HCT116 (cell line): ENCODE measurements at regions not wholly inside any gene's neighbourhood (a gene's known extent, or its start where the extent isn't known, plus 50 kb on each side); places are given as distances from the start of the nearest gene placed in this dataset.

ENCODE experiments used
- ATAC-seq: fragments of 200-7000 bp; cut with Tn5 transposase; 2 replicates; pipeline ENCODE4 v1.9.1; 2020; ENCODE audit warnings: mild to moderate bottlenecking, moderate library complexity
- BruUV-seq: library from RNA; stranded (reverse); fragments of 400-500 nt; replicated peaks from 2 replicates; lab custom pipeline; 2021; lab: Mats Ljungman, UMichigan
- CTCF ChIA-PET: fragments of 300-600 bp; sonication (Branson Sonifier 250); formaldehyde crosslinking; loops from one replicate; lab custom pipeline; 2021; ENCODE audit warnings: antibody characterized with exemption; lab: Charles Lee
- POLR2A ChIA-PET: fragments of 300-600, 350-600 bp; sonication (Branson Sonifier 250); formaldehyde crosslinking; loops from one replicate; lab custom pipeline; 2021; ENCODE audit warnings: antibody characterized with exemption; lab: Charles Lee
- RAD21 ChIA-PET, 2 experiments: fragments of 300-600 bp; sonication (Branson Sonifier 250); formaldehyde crosslinking; loops; one replicate each; lab custom pipeline; 2023; ENCODE audit warnings: low total read pairs in 2 of 2; ENCODE audit not compliant: uncharacterized antibody in 2 of 2, unreplicated experiment in 2 of 2, low non-redundant PET in 1 of 2; lab: Charles Lee
- DNase-seq: peaks from one replicate; pipeline ENCODE4 v3.0.0-alpha.2; 2010; ENCODE audit warnings: low read depth, low spot score
- H2AFZ ChIP-seq: fragments of 200-600 bp; shearing (Covaris generic), sonication (generic); 2 replicates; pipeline ENCODE4 v1.6.1; 2017; ENCODE audit warnings: low read depth, mixed run types, mixed read lengths, antibody characterized with exemption, low read length; ENCODE audit not compliant: poor library complexity, severe bottlenecking
- H3K27ac ChIP-seq: 2 replicates; pipeline ENCODE4 v1.5.1; 2012; ENCODE audit warnings: low read depth, low read length
- H3K27me3 ChIP-seq: fragments of 200-600 bp; sonication (generic); 2 replicates; pipeline ENCODE4 v1.6.1; 2016; ENCODE audit warnings: mixed run types, low read length, mixed read lengths; ENCODE audit not compliant: insufficient read depth
- H3K36me3 ChIP-seq, 2 experiments: fragments of 200-500 bp in 1 of 2; fragments of 200-600 bp in 1 of 2; sonication (Bioruptor generic) in 1 of 2; sonication (generic) in 1 of 2; 2 replicates each; pipeline versions ENCODE4 v1.5.1 to v1.6.1; 2014 to 2016; ENCODE audit warnings: low read length in 2 of 2, inconsistent platforms in 1 of 2, mixed read lengths in 1 of 2, mixed run types in 1 of 2; ENCODE audit not compliant: insufficient read depth in 2 of 2, control insufficient read depth in 1 of 2
- H3K4me1 ChIP-seq, 2 experiments: fragments of 200-600 bp in 1 of 2; sonication (generic) in 1 of 2; 2 replicates each; pipeline versions ENCODE4 v1.5.1 to v1.6.1; 2012 to 2017; ENCODE audit warnings: low read length in 2 of 2, inconsistent platforms in 1 of 2, mild to moderate bottlenecking in 1 of 2, mixed read lengths in 1 of 2, mixed run types in 1 of 2, moderate library complexity in 1 of 2; ENCODE audit not compliant: insufficient read depth in 2 of 2, control insufficient read depth in 1 of 2
- H3K4me2 ChIP-seq: fragments of 200-600 bp; sonication (generic); 2 replicates; pipeline ENCODE4 v1.6.1; 2017; ENCODE audit warnings: mixed run types, low read length, mixed read lengths
- H3K4me3 ChIP-seq, 2 experiments: fragments of 200-600 bp in 1 of 2; sonication (generic) in 1 of 2; replicated peaks in 1 of 2; 2 replicates each; pipeline ENCODE4 v1.5.1; 2011 to 2016; ENCODE audit warnings: low read length in 2 of 2, control low read depth in 1 of 2, low read depth in 1 of 2, mild to moderate bottlenecking in 1 of 2, mixed read lengths in 1 of 2, mixed run types in 1 of 2
- H3K79me2 ChIP-seq: fragments of 200-600 bp; sonication (generic); 2 replicates; pipeline ENCODE4 v1.6.1; 2017; ENCODE audit warnings: mild to moderate bottlenecking, mixed run types, low read length, moderate library complexity, mixed read lengths; ENCODE audit not compliant: insufficient read depth
- H3K9ac ChIP-seq: fragments of 200-600 bp; sonication (generic); 2 replicates; pipeline ENCODE4 v1.6.1; 2016; ENCODE audit warnings: low read length, mixed read lengths
- H3K9me2 ChIP-seq: fragments of 200-600 bp; sonication (generic), shearing (Covaris generic); 2 replicates; pipeline ENCODE4 v1.6.1; 2017; ENCODE audit warnings: mixed run types, mild to moderate bottlenecking, moderate library complexity; ENCODE audit not compliant: insufficient read depth
- H3K9me3 ChIP-seq, 2 experiments: fragments of 200-500 bp in 1 of 2; fragments of 200-600 bp in 1 of 2; sonication (Bioruptor generic) in 1 of 2; sonication (generic) in 1 of 2; 2 replicates each; pipeline ENCODE4 v1.6.1; 2014 to 2017; ENCODE audit warnings: low read length in 2 of 2, mixed read lengths in 2 of 2, inconsistent platforms in 1 of 2, low read depth in 1 of 2, mild to moderate bottlenecking in 1 of 2, mixed run types in 1 of 2, moderate library complexity in 1 of 2; ENCODE audit not compliant: control insufficient read depth in 1 of 2, insufficient read depth in 1 of 2
- H4K20me1 ChIP-seq: fragments of 200-600 bp; sonication (generic), shearing (Covaris generic); 2 replicates; pipeline ENCODE4 v1.6.1; 2017; ENCODE audit warnings: mixed run types, mild to moderate bottlenecking, moderate library complexity; ENCODE audit not compliant: insufficient read depth
- ATF3 ChIP-seq: IDR thresholded peaks from 2 replicates; pipeline ENCODE4 v1.6.1; 2012
- EGR1 ChIP-seq: IDR thresholded peaks from 2 replicates; pipeline ENCODE4 v1.6.1; 2012; ENCODE audit warnings: low read depth
- EZH2 ChIP-seq: fragments of 200-600 bp; sonication (generic); IDR thresholded peaks from 2 replicates; pipeline ENCODE4 v1.6.1; 2017; ENCODE audit warnings: antibody characterized with exemption, mixed run types
- EZH2phosphoT487 ChIP-seq: fragments of 200-600 bp; IDR thresholded peaks from 2 replicates; pipeline ENCODE4 v1.6.1; 2018; ENCODE audit warnings: antibody characterized with exemption, borderline replicate concordance
- FOSL1 ChIP-seq: IDR thresholded peaks from 2 replicates; pipeline ENCODE4 v1.6.1; 2012; ENCODE audit warnings: low read depth
- JUND ChIP-seq: IDR thresholded peaks from 2 replicates; pipeline ENCODE4 v1.6.1; 2012
- POLR2AphosphoS5 ChIP-seq: IDR thresholded peaks from 2 replicates; pipeline ENCODE4 v1.6.1; 2011; ENCODE audit warnings: mild to moderate bottlenecking, low read depth, low read length, moderate library complexity
- TCF7L2 ChIP-seq: IDR thresholded peaks from 2 replicates; pipeline ENCODE4 v1.7.0; 2011; ENCODE audit warnings: borderline replicate concordance, inconsistent platforms; ENCODE audit not compliant: insufficient read depth, insufficient read length; ENCODE audit errors: extremely low read depth
- YY1 ChIP-seq: IDR thresholded peaks from 2 replicates; pipeline ENCODE4 v1.6.1; 2011; ENCODE audit warnings: low read length, low read depth, moderate library complexity, mild to moderate bottlenecking; ENCODE audit not compliant: insufficient replicate concordance; ENCODE audit errors: extremely low read depth
- ZFX ChIP-seq: fragments of 450-650 bp; IDR thresholded peaks from 2 replicates; pipeline ENCODE4 v1.6.1; 2017
- ZNF274 ChIP-seq: fragments of 200-500 bp; sonication (Bioruptor generic); IDR thresholded peaks from 2 replicates; pipeline ENCODE4 v1.6.1; 2014; ENCODE audit warnings: mild to moderate bottlenecking, low read depth, low read length, inconsistent platforms
- intact Hi-C: fragments of 100-400 bp; cut with micrococcal nuclease; formaldehyde crosslinking; loops from 2 replicates; pipeline ENCODE4 v1.10.0; 2022
- TF ChIP-seq, protein P1 (sequence below), 3 experiments: fragments of 200-600 bp in 1 of 3; sonication (generic) in 1 of 3; IDR thresholded peaks in 2 of 3; conservative IDR thresholded peaks in 1 of 3; 2 replicates each; pipeline ENCODE4 v1.5.1; 2012 to 2017; ENCODE audit warnings: low read depth in 2 of 3, low read length in 2 of 3, antibody characterized with exemption in 1 of 3, borderline replicate concordance in 1 of 3, control low read depth in 1 of 3, mild to moderate bottlenecking in 1 of 3, mixed read lengths in 1 of 3, mixed run types in 1 of 3, moderate library complexity in 1 of 3; ENCODE audit not compliant: insufficient read depth in 1 of 3

- no peak overlapping the region for H3K27ac ChIP-seq
- TF ChIP-seq YY1 (no peak), ZNF274 (no peak), EZH2 (no peak), POLR2AphosphoS5 (no peak), JUND (no peak), EZH2phosphoT487 (no peak), ZFX (no peak), FOSL1 (no peak), EGR1 (no peak), ATF3 (no peak), TCF7L2 (no peak)
- TF ChIP-seq, protein P1, sequence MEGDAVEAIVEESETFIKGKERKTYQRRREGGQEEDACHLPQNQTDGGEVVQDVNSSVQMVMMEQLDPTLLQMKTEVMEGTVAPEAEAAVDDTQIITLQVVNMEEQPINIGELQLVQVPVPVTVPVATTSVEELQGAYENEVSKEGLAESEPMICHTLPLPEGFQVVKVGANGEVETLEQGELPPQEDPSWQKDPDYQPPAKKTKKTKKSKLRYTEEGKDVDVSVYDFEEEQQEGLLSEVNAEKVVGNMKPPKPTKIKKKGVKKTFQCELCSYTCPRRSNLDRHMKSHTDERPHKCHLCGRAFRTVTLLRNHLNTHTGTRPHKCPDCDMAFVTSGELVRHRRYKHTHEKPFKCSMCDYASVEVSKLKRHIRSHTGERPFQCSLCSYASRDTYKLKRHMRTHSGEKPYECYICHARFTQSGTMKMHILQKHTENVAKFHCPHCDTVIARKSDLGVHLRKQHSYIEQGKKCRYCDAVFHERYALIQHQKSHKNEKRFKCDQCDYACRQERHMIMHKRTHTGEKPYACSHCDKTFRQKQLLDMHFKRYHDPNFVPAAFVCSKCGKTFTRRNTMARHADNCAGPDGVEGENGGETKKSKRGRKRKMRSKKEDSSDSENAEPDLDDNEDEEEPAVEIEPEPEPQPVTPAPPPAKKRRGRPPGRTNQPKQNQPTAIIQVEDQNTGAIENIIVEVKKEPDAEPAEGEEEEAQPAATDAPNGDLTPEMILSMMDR (IDR thresholded peaks at IDR 0.05 in 2 of 3, conservative IDR thresholded peaks at IDR 0.05 in 1 of 3; ENCODE audit: borderline replicate concordance in 1 of 3, insufficient read depth in 1 of 3, low read depth in 2 of 3, low read length in 2 of 3): no peak
- TF ChIP-seq, all 23 proteins: peak for 0
- H2AFZ ChIP-seq: no peak overlapping the region
- no peaks in the 10 kb centered on the region for H3K79me2 ChIP-seq
- BruUV-seq: no TSS peak
- intact Hi-C loops: no loop called here
- no peak for ATAC-seq
- H3K9me2 ChIP-seq: no peaks in the 10 kb centered on the region
- no peak overlapping the region for H3K4me3 ChIP-seq
- H3K9me3 ChIP-seq: no peaks in the 10 kb centered on the region
- H3K4me2 ChIP-seq: no peak overlapping the region
- no peak overlapping the region for H3K9ac ChIP-seq
- H3K27me3 ChIP-seq: no peaks in the 10 kb centered on the region
- ChIA-PET CTCF (no interaction called here), RAD21 (no interaction called here), POLR2A (no interaction called here)
- H4K20me1 ChIP-seq: no peaks in the 10 kb centered on the region
- DNase-seq: no peak
- H3K36me3 ChIP-seq: no peaks in the 10 kb centered on the region
- H3K4me1 ChIP-seq: no peaks in the 10 kb centered on the region
Measured at GRCh38 chr6:11290027-11290426, 57.6 kb upstream of the NEDD9 start.
